ENCODE measurements at regions not wholly inside any gene's neighbourhood (a gene's known extent, or its start where the extent isn't known, plus 50 kb on each side); places are given as distances from the start of the nearest gene placed in this dataset.

GRCh38 chr1:187143783-187144182, 315.0 kb downstream of the PLA2G4A start:
- Histone ChIP-seq H3K4me3 (ENCODE audit: low read length in 3 of 3) (no peak overlapping the region), H3K9ac (ENCODE audit: low read depth in 1 of 3, low read length in 3 of 3) (no peak overlapping the region), H3K9me3 (ENCODE audit: control insufficient read depth in 3 of 3, low read length in 3 of 3) (no peaks in the 10 kb centered on the region), H3K4me1 (ENCODE audit: control insufficient read depth in 3 of 3, insufficient read depth in 3 of 3, low read length in 3 of 3) (no peaks in the 10 kb centered on the region), H3K27me3 (ENCODE audit: control insufficient read depth in 3 of 3, insufficient read depth in 3 of 3, low read length in 3 of 3) (no peaks in the 10 kb centered on the region), H3K36me3 (ENCODE audit: control insufficient read depth in 3 of 3, insufficient read depth in 3 of 3, low read length in 3 of 3) (no peaks in the 10 kb centered on the region), H3K27ac (ENCODE audit: low read depth, low read length) (no peak overlapping the region)

- H3K9ac ChIP-seq (ENCODE audit: low read depth in 1 of 3, low read length in 3 of 3) = no peak overlapping the region
- no peaks in the 10 kb centered on the region for H3K9me3 ChIP-seq (ENCODE audit: control insufficient read depth in 3 of 3, low read length in 3 of 3)
- H3K4me1 ChIP-seq (ENCODE audit: control insufficient read depth in 3 of 3, insufficient read depth in 3 of 3, low read length in 3 of 3) = no peaks in the 10 kb centered on the region
- H3K4me3 ChIP-seq (ENCODE audit: low read length in 3 of 3) = no peak overlapping the region
- no peaks in the 10 kb centered on the region for H3K36me3 ChIP-seq (ENCODE audit: control insufficient read depth in 3 of 3, insufficient read depth in 3 of 3, low read length in 3 of 3)
- H3K27ac ChIP-seq (ENCODE audit: low read depth, low read length) = no peak overlapping the region
- H3K27me3 ChIP-seq (ENCODE audit: control insufficient read depth in 3 of 3, insufficient read depth in 3 of 3, low read length in 3 of 3) = no peaks in the 10 kb centered on the region
Observed at GRCh38 chr1:187146388-187146787, 317.6 kb downstream of the PLA2G4A start.

GRCh38 chr1:187151555-187151954, 322.8 kb downstream of the PLA2G4A start:
- H3K4me3 ChIP-seq (ENCODE audit: low read length in 3 of 3) = no peak overlapping the region
- H3K4me1 ChIP-seq (ENCODE audit: control insufficient read depth in 3 of 3, insufficient read depth in 3 of 3, low read length in 3 of 3) = no peaks in the 10 kb centered on the region
- H3K27me3 ChIP-seq (ENCODE audit: control insufficient read depth in 3 of 3, insufficient read depth in 3 of 3, low read length in 3 of 3) = no peaks in the 10 kb centered on the region
- peaks cover 0 to 6% (median 5%) of the 10 kb centered on the region in 3 donors for H3K9me3 ChIP-seq (ENCODE audit: control insufficient read depth in 3 of 3, low read length in 3 of 3)
- no peaks in the 10 kb centered on the region for H3K36me3 ChIP-seq (ENCODE audit: control insufficient read depth in 3 of 3, insufficient read depth in 3 of 3, low read length in 3 of 3)
- no peak overlapping the region for H3K27ac ChIP-seq (ENCODE audit: low read depth, low read length)
- H3K9ac ChIP-seq (ENCODE audit: low read depth in 1 of 3, low read length in 3 of 3) = no peak overlapping the region

GRCh38 chr1:187153047-187153446, 324.3 kb downstream of the PLA2G4A start:
- H3K27me3 ChIP-seq (ENCODE audit: control insufficient read depth in 3 of 3, insufficient read depth in 3 of 3, low read length in 3 of 3) = no peaks in the 10 kb centered on the region
- no peak overlapping the region for H3K27ac ChIP-seq (ENCODE audit: low read depth, low read length)
- H3K9ac ChIP-seq (ENCODE audit: low read depth in 1 of 3, low read length in 3 of 3) = no peak overlapping the region
- no peak overlapping the region for H3K4me3 ChIP-seq (ENCODE audit: low read length in 3 of 3)
- H3K36me3 ChIP-seq (ENCODE audit: control insufficient read depth in 3 of 3, insufficient read depth in 3 of 3, low read length in 3 of 3) = no peaks in the 10 kb centered on the region
- H3K9me3 ChIP-seq (ENCODE audit: control insufficient read depth in 3 of 3, low read length in 3 of 3) = peaks cover 0 to 6% (median 5%) of the 10 kb centered on the region in 3 donors
- H3K4me1 ChIP-seq (ENCODE audit: control insufficient read depth in 3 of 3, insufficient read depth in 3 of 3, low read length in 3 of 3) = no peaks in the 10 kb centered on the region

GRCh38 chr1:187157115-187157514, 328.4 kb downstream of the PLA2G4A start:
- Histone ChIP-seq H3K36me3 (ENCODE audit: control insufficient read depth in 3 of 3, insufficient read depth in 3 of 3, low read length in 3 of 3) (no peaks in the 10 kb centered on the region), H3K9ac (ENCODE audit: low read depth in 1 of 3, low read length in 3 of 3) (no peak overlapping the region), H3K27me3 (ENCODE audit: control insufficient read depth in 3 of 3, insufficient read depth in 3 of 3, low read length in 3 of 3) (no peaks in the 10 kb centered on the region), H3K9me3 (ENCODE audit: control insufficient read depth in 3 of 3, low read length in 3 of 3) (peaks cover 0 to 6% (median 5%) of the 10 kb centered on the region in 3 donors), H3K4me1 (ENCODE audit: control insufficient read depth in 3 of 3, insufficient read depth in 3 of 3, low read length in 3 of 3) (no peaks in the 10 kb centered on the region), H3K4me3 (ENCODE audit: low read length in 3 of 3) (no peak overlapping the region), H3K27ac (ENCODE audit: low read depth, low read length) (no peak overlapping the region)

- H3K27me3 ChIP-seq (ENCODE audit: control insufficient read depth in 3 of 3, insufficient read depth in 3 of 3, low read length in 3 of 3) = no peaks in the 10 kb centered on the region
- H3K4me1 ChIP-seq (ENCODE audit: control insufficient read depth in 3 of 3, insufficient read depth in 3 of 3, low read length in 3 of 3) = no peaks in the 10 kb centered on the region
- H3K27ac ChIP-seq (ENCODE audit: low read depth, low read length) = no peak overlapping the region
- H3K4me3 ChIP-seq (ENCODE audit: low read length in 3 of 3) = no peak overlapping the region
- H3K9ac ChIP-seq (ENCODE audit: low read depth in 1 of 3, low read length in 3 of 3) = no peak overlapping the region
- no peaks in the 10 kb centered on the region for H3K36me3 ChIP-seq (ENCODE audit: control insufficient read depth in 3 of 3, insufficient read depth in 3 of 3, low read length in 3 of 3)
- H3K9me3 ChIP-seq (ENCODE audit: control insufficient read depth in 3 of 3, low read length in 3 of 3) = peaks cover 0 to 6% (median 5%) of the 10 kb centered on the region in 3 donors
Observed at GRCh38 chr1:187157552-187157951, 328.8 kb downstream of the PLA2G4A start.

GRCh38 chr1:187167555-187167954, 338.8 kb downstream of the PLA2G4A start:
- no peaks in the 10 kb centered on the region for H3K9me3 ChIP-seq (ENCODE audit: control insufficient read depth in 3 of 3, low read length in 3 of 3)
- no peaks in the 10 kb centered on the region for H3K4me1 ChIP-seq (ENCODE audit: control insufficient read depth in 3 of 3, insufficient read depth in 3 of 3, low read length in 3 of 3)
- no peak overlapping the region for H3K4me3 ChIP-seq (ENCODE audit: low read length in 3 of 3)
- no peaks in the 10 kb centered on the region for H3K36me3 ChIP-seq (ENCODE audit: control insufficient read depth in 3 of 3, insufficient read depth in 3 of 3, low read length in 3 of 3)
- no peaks in the 10 kb centered on the region for H3K27me3 ChIP-seq (ENCODE audit: control insufficient read depth in 3 of 3, insufficient read depth in 3 of 3, low read length in 3 of 3)
- H3K9ac ChIP-seq (ENCODE audit: low read depth in 1 of 3, low read length in 3 of 3) = no peak overlapping the region
- H3K27ac ChIP-seq (ENCODE audit: low read depth, low read length) = no peak overlapping the region

GRCh38 chr1:187168297-187168696, 339.5 kb downstream of the PLA2G4A start:
- no peaks in the 10 kb centered on the region for H3K9me3 ChIP-seq (ENCODE audit: control insufficient read depth in 3 of 3, low read length in 3 of 3)
- no peaks in the 10 kb centered on the region for H3K4me1 ChIP-seq (ENCODE audit: control insufficient read depth in 3 of 3, insufficient read depth in 3 of 3, low read length in 3 of 3)
- H3K27ac ChIP-seq (ENCODE audit: low read depth, low read length) = no peak overlapping the region

GRCh38 chr1:187185389-187185788, 356.6 kb downstream of the PLA2G4A start:
- H3K27me3 ChIP-seq (ENCODE audit: control insufficient read depth in 3 of 3, insufficient read depth in 3 of 3, low read length in 3 of 3) = no peaks in the 10 kb centered on the region

More at GRCh38 chr1:187168297-187168696, 339.5 kb downstream of the PLA2G4A start:
- no peak overlapping the region for H3K4me3 ChIP-seq (ENCODE audit: low read length in 3 of 3)
- H3K36me3 ChIP-seq (ENCODE audit: control insufficient read depth in 3 of 3, insufficient read depth in 3 of 3, low read length in 3 of 3) = no peaks in the 10 kb centered on the region
- H3K9ac ChIP-seq (ENCODE audit: low read depth in 1 of 3, low read length in 3 of 3) = no peak overlapping the region
- no peaks in the 10 kb centered on the region for H3K27me3 ChIP-seq (ENCODE audit: control insufficient read depth in 3 of 3, insufficient read depth in 3 of 3, low read length in 3 of 3)

GRCh38 chr1:187197685-187198084, 368.9 kb downstream of the PLA2G4A start:
- no peaks in the 10 kb centered on the region for H3K27me3 ChIP-seq (ENCODE audit: control insufficient read depth in 3 of 3, insufficient read depth in 3 of 3, low read length in 3 of 3)
- H3K36me3 ChIP-seq (ENCODE audit: control insufficient read depth in 3 of 3, insufficient read depth in 3 of 3, low read length in 3 of 3) = no peaks in the 10 kb centered on the region
- no peaks in the 10 kb centered on the region for H3K9me3 ChIP-seq (ENCODE audit: control insufficient read depth in 3 of 3, low read length in 3 of 3)
- no peak overlapping the region for H3K27ac ChIP-seq (ENCODE audit: low read depth, low read length)
- no peak overlapping the region for H3K9ac ChIP-seq (ENCODE audit: low read depth in 1 of 3, low read length in 3 of 3)
- H3K4me3 ChIP-seq (ENCODE audit: low read length in 3 of 3) = no peak overlapping the region
- H3K4me1 ChIP-seq (ENCODE audit: control insufficient read depth in 3 of 3, insufficient read depth in 3 of 3, low read length in 3 of 3) = no peaks in the 10 kb centered on the region

More at GRCh38 chr1:187185389-187185788, 356.6 kb downstream of the PLA2G4A start:
- no peak overlapping the region for H3K9ac ChIP-seq (ENCODE audit: low read depth in 1 of 3, low read length in 3 of 3)
- no peak overlapping the region for H3K4me3 ChIP-seq (ENCODE audit: low read length in 3 of 3)
- H3K36me3 ChIP-seq (ENCODE audit: control insufficient read depth in 3 of 3, insufficient read depth in 3 of 3, low read length in 3 of 3) = no peaks in the 10 kb centered on the region
- no peak overlapping the region for H3K27ac ChIP-seq (ENCODE audit: low read depth, low read length)
- no peaks in the 10 kb centered on the region for H3K4me1 ChIP-seq (ENCODE audit: control insufficient read depth in 3 of 3, insufficient read depth in 3 of 3, low read length in 3 of 3)
- no peaks in the 10 kb centered on the region for H3K9me3 ChIP-seq (ENCODE audit: control insufficient read depth in 3 of 3, low read length in 3 of 3)

GRCh38 chr1:187203257-187203656, 374.5 kb downstream of the PLA2G4A start:
- no peaks in the 10 kb centered on the region for H3K36me3 ChIP-seq (ENCODE audit: control insufficient read depth in 3 of 3, insufficient read depth in 3 of 3, low read length in 3 of 3)
- H3K4me3 ChIP-seq (ENCODE audit: low read length in 3 of 3) = no peak overlapping the region
- no peaks in the 10 kb centered on the region for H3K9me3 ChIP-seq (ENCODE audit: control insufficient read depth in 3 of 3, low read length in 3 of 3)
- no peaks in the 10 kb centered on the region for H3K4me1 ChIP-seq (ENCODE audit: control insufficient read depth in 3 of 3, insufficient read depth in 3 of 3, low read length in 3 of 3)
- H3K27me3 ChIP-seq (ENCODE audit: control insufficient read depth in 3 of 3, insufficient read depth in 3 of 3, low read length in 3 of 3) = no peaks in the 10 kb centered on the region
- H3K9ac ChIP-seq (ENCODE audit: low read depth in 1 of 3, low read length in 3 of 3) = no peak overlapping the region
- no peak overlapping the region for H3K27ac ChIP-seq (ENCODE audit: low read depth, low read length)

Data from skeletal muscle tissue (tissue), 3 donors.